ENCODE measurements at regions not wholly inside any gene's neighbourhood (a gene's known extent, or its start where the extent isn't known, plus 50 kb on each side); places are given as distances from the start of the nearest gene placed in this dataset.

DNA sequence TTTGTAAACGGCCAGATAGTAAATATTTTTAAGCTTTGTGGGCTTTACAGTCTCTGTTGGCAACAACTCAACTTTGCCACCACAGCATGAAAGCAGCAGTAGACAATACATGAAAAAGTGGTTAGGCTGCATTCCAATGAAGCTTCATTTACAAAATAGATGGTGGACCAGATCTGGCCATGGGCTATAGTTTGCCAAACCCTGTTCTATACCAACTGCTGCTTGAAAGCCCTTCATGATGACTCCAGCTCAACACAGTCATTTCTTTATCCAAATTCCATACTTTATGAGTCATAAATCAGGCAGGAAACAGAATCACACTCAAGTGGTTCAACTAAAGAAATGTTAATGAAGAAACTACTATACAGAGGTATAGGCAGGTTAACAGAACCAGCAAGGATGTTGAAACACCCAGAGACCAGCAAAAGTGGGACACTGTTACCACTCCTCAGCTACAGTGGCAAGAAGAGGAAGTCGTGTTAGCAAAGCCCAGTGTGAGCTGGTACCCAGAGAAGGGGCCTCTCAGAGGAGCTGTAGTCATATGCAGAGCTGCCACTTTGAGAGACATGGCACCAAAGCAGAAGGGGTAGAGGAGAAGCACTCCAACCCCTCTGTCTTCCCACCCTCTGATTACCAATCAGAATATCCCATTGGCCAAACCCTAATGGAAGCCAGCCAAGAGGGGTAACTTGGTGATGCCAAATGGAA is 72.5 kb downstream of the PRLHR start:
- TF ChIP-seq, protein P1, sequence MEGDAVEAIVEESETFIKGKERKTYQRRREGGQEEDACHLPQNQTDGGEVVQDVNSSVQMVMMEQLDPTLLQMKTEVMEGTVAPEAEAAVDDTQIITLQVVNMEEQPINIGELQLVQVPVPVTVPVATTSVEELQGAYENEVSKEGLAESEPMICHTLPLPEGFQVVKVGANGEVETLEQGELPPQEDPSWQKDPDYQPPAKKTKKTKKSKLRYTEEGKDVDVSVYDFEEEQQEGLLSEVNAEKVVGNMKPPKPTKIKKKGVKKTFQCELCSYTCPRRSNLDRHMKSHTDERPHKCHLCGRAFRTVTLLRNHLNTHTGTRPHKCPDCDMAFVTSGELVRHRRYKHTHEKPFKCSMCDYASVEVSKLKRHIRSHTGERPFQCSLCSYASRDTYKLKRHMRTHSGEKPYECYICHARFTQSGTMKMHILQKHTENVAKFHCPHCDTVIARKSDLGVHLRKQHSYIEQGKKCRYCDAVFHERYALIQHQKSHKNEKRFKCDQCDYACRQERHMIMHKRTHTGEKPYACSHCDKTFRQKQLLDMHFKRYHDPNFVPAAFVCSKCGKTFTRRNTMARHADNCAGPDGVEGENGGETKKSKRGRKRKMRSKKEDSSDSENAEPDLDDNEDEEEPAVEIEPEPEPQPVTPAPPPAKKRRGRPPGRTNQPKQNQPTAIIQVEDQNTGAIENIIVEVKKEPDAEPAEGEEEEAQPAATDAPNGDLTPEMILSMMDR (IDR thresholded peaks at IDR 0.05) = no peak
- TF ChIP-seq POLR2A (IDR thresholded peaks at IDR 0.05) = no peak
- no peaks in the 10 kb centered on the region for H3K4me1 ChIP-seq
- H3K36me3 ChIP-seq = no peaks in the 10 kb centered on the region
- DNase-seq = no peak
- H3K27me3 ChIP-seq = no peaks in the 10 kb centered on the region
- H3K27ac ChIP-seq = no peak overlapping the region
- H3K9me3 ChIP-seq = no peaks in the 10 kb centered on the region
- H3K4me3 ChIP-seq = no peak overlapping the region

DNA sequence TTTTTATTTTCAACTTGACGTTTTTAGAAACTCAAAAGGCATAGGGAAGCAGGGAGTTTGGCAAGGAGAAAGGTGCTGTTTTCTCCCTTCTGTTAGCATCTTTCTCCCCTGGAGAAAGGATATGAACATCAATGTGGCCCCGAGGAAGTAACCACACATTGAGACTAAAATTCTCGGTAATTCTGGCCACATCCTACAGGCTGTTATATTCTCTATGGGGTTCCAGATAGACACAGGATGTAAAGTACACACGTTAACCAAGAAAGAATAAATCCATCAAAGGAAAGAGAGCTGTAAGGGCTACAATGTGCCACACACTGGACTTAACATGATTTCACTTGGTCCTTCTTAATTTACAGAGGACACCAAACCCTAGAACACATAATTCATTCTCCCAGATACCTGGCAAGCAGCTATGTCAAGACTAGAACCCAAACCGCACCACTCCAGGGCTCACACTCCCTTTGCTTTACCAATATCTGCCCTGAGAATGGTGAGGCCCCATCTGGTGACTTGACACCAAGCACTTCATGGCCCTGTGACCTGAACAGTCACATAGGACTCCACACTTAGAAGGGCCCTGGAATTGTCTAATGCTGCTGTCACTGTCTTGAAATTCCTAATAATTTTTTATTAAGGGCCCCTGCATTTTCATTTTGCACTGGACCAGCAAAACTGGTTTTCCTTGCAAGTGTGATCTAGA is 73.9 kb downstream of the PRLHR start:
- H3K36me3 ChIP-seq = no peaks in the 10 kb centered on the region
- no peaks in the 10 kb centered on the region for H3K9me3 ChIP-seq
- H3K27ac ChIP-seq = no peak overlapping the region
- no peak overlapping the region for H3K4me3 ChIP-seq
- TF ChIP-seq, protein P1 (IDR thresholded peaks at IDR 0.05) = no peak
- no peak for TF ChIP-seq POLR2A (IDR thresholded peaks at IDR 0.05)
- H3K27me3 ChIP-seq = no peaks in the 10 kb centered on the region
- no peak for DNase-seq
- no peaks in the 10 kb centered on the region for H3K4me1 ChIP-seq

DNA sequence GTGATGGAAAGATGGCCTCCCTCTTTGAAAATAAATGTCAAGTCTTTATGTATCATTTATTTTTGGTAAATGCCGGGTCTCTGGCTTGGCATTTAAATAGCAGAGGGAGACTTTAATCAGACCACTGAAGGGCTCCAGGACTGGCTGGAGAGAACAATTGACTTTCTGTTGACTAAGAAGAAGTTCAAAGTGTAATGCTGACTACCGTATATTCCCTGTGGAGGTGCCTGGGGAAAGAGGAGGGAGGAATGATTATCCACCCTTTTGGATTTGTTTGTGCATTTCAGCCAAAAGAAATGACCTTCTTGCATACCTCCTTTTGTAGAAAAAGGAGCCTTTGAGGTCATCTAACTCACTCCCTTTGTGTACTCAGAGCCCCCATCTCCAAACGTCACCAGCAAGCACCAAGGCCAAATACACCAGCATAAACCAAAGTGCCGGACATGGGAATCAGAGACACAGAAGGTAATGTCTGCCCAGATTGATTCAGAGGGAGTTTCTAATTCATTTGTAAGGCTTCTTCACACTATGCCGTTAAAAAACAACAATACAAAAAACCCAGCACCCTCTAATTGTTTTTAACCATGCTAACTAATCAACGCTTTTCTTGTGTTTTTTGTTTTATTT is 75.2 kb downstream of the PRLHR start:
- Histone ChIP-seq H3K27ac (no peak overlapping the region), H3K27me3 (no peaks in the 10 kb centered on the region), H3K4me1 (no peaks in the 10 kb centered on the region), H3K36me3 (no peaks in the 10 kb centered on the region), H3K9me3 (no peaks in the 10 kb centered on the region), H3K4me3 (no peak overlapping the region)
- TF ChIP-seq POLR2A (IDR thresholded peaks at IDR 0.05) = no peak
- TF ChIP-seq, protein P1 (IDR thresholded peaks at IDR 0.05) = no peak
- DNase-seq = no peak

DNA sequence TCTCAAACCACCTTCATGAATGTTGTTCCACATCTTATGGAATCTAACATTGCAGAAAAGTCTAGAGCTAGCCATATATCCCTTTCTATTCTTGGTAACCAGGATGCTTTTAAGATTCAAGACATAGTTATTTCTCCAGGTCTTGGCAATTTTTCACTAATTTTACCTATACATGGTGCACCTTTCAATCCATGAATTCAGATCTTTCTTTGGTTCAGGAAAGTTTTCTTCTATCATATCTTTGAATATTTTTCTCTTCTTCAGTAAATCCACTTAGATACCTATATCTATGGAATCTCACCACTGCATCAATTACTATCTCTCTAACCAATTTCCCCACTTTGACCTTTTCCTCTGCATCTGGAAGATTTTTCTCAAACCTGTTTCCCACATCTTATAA is 77.4 kb downstream of the PRLHR start:
- H3K27ac ChIP-seq = no peak overlapping the region
- H3K36me3 ChIP-seq = no peaks in the 10 kb centered on the region
- H3K4me1 ChIP-seq = no peaks in the 10 kb centered on the region
- TF ChIP-seq, protein P1 (IDR thresholded peaks at IDR 0.05) = no peak
- TF ChIP-seq POLR2A (IDR thresholded peaks at IDR 0.05) = no peak
- DNase-seq = no peak
- H3K27me3 ChIP-seq = no peaks in the 10 kb centered on the region
- no peak overlapping the region for H3K4me3 ChIP-seq
- H3K9me3 ChIP-seq = no peaks in the 10 kb centered on the region

DNA sequence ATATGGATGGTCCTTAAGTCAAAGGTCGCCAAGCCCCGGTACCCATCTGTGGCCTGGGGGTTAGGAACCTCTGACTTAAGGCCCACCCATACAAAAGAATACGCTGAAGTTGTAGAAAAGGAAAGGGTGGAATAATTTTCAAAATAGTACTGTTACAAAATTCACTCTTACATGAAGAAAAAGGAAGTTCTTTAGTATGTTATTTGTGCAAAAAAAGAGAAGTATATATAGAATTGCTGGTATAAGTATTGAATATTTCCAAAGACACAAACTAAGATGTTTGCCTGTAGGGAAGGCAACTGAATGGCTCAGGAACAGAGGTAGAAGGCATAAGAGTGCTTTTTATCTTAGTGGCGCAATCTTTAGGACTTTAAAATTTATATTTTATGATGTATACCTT is 78.7 kb downstream of the PRLHR start:
- Histone ChIP-seq H3K4me1 (no peaks in the 10 kb centered on the region), H3K27ac (no peak overlapping the region), H3K9me3 (no peaks in the 10 kb centered on the region), H3K27me3 (no peaks in the 10 kb centered on the region), H3K36me3 (no peaks in the 10 kb centered on the region), H3K4me3 (no peak overlapping the region)
- no peak for TF ChIP-seq POLR2A (IDR thresholded peaks at IDR 0.05)
- TF ChIP-seq, protein P1 (IDR thresholded peaks at IDR 0.05) = no peak
- DNase-seq = no peak

Data from Peyer's patch (tissue), 4 donors.